ENCODE measurements at regions not wholly inside any gene's neighbourhood (a gene's known extent, or its start where the extent isn't known, plus 50 kb on each side); places are given as distances from the start of the nearest gene placed in this dataset.

- Histone ChIP-seq H3K27me3 (ENCODE audit: insufficient read depth, low read length, poor library complexity) (no peaks in the 10 kb centered on the region), H3K79me1 (ENCODE audit: low read length) (no peaks in the 10 kb centered on the region), H3K79me2 (ENCODE audit: control insufficient read depth, insufficient read depth, low read length) (no peaks in the 10 kb centered on the region), H3K56ac (ENCODE audit: low read length) (no peak overlapping the region), H3K18ac (ENCODE audit: low read length) (no peak overlapping the region), H3K4me1 (ENCODE audit: control insufficient read depth, low read depth, low read length) (no peaks in the 10 kb centered on the region), H2AK5ac (ENCODE audit: low read length) (no peak overlapping the region), H2BK5ac (ENCODE audit: low read length) (no peak overlapping the region), H3K4ac (ENCODE audit: low read depth, low read length) (no peak overlapping the region), H2BK120ac (ENCODE audit: low read depth, low read length) (no peak overlapping the region), H4K8ac (ENCODE audit: low read depth, low read length) (no peak overlapping the region), H3K27ac (ENCODE audit: low read depth, low read length) (no peak overlapping the region), H3K23ac (ENCODE audit: low read length) (no peak overlapping the region), H3K9ac (ENCODE audit: low read length) (no peak overlapping the region), H2BK15ac (replicated peaks; ENCODE audit: low read depth) (no peak overlapping the region), H3K36me3 (ENCODE audit: control insufficient read depth, insufficient read depth, low read length) (no peaks in the 10 kb centered on the region), H3K4me3 (ENCODE audit: low read length) (no peak overlapping the region), H3K4me2 (ENCODE audit: low read length) (no peak overlapping the region), H4K5ac (ENCODE audit: low read length) (no peak overlapping the region)
- no peak for DNase-seq
- WGBS (ENCODE audit: extremely low coverage, insufficient coverage, low lambda C conversion rate) = 100% methylated on average over 1 of the region's 2 CpGs
Measured at GRCh38 chr1:187873126-187873525, 1044.4 kb downstream of the PLA2G4A start.

GRCh38 chr1:187876775-187877174 is 1048.0 kb downstream of the PLA2G4A start:
- no peak overlapping the region for H3K4me2 ChIP-seq (ENCODE audit: low read length)
- no peak overlapping the region for H2AK5ac ChIP-seq (ENCODE audit: low read length)
- H4K5ac ChIP-seq (ENCODE audit: low read length) = no peak overlapping the region
- H3K9ac ChIP-seq (ENCODE audit: low read length) = no peak overlapping the region
- no peak for DNase-seq
- no peaks in the 10 kb centered on the region for H3K27me3 ChIP-seq (ENCODE audit: insufficient read depth, low read length, poor library complexity)
- no peak overlapping the region for H2BK5ac ChIP-seq (ENCODE audit: low read length)
- no peak overlapping the region for H2BK120ac ChIP-seq (ENCODE audit: low read depth, low read length)
- no peaks in the 10 kb centered on the region for H3K79me2 ChIP-seq (ENCODE audit: control insufficient read depth, insufficient read depth, low read length)
- H3K27ac ChIP-seq (ENCODE audit: low read depth, low read length) = no peak overlapping the region
- no peaks in the 10 kb centered on the region for H3K79me1 ChIP-seq (ENCODE audit: low read length)
- no peak overlapping the region for H4K8ac ChIP-seq (ENCODE audit: low read depth, low read length)
- H3K56ac ChIP-seq (ENCODE audit: low read length) = no peak overlapping the region
- H3K4ac ChIP-seq (ENCODE audit: low read depth, low read length) = no peak overlapping the region
- no peak overlapping the region for H2BK15ac ChIP-seq (replicated peaks; ENCODE audit: low read depth)
- no peaks in the 10 kb centered on the region for H3K4me1 ChIP-seq (ENCODE audit: control insufficient read depth, low read depth, low read length)
- H3K36me3 ChIP-seq (ENCODE audit: control insufficient read depth, insufficient read depth, low read length) = no peaks in the 10 kb centered on the region
- no peak overlapping the region for H3K4me3 ChIP-seq (ENCODE audit: low read length)
- no CpG with 5 or more reads among the region's 2 CpGs for WGBS (ENCODE audit: extremely low coverage, insufficient coverage, low lambda C conversion rate)
- no peak overlapping the region for H3K23ac ChIP-seq (ENCODE audit: low read length)
- no peak overlapping the region for H3K18ac ChIP-seq (ENCODE audit: low read length)

- H3K27me3 ChIP-seq (ENCODE audit: insufficient read depth, low read length, poor library complexity) = no peaks in the 10 kb centered on the region
- no peak overlapping the region for H2BK5ac ChIP-seq (ENCODE audit: low read length)
- no peak overlapping the region for H3K56ac ChIP-seq (ENCODE audit: low read length)
- H3K79me1 ChIP-seq (ENCODE audit: low read length) = no peaks in the 10 kb centered on the region
- no peak for DNase-seq
- H2BK15ac ChIP-seq (replicated peaks; ENCODE audit: low read depth) = no peak overlapping the region
- H3K4me2 ChIP-seq (ENCODE audit: low read length) = no peak overlapping the region
- H2BK120ac ChIP-seq (ENCODE audit: low read depth, low read length) = no peak overlapping the region
- no peak overlapping the region for H3K18ac ChIP-seq (ENCODE audit: low read length)
- H3K27ac ChIP-seq (ENCODE audit: low read depth, low read length) = no peak overlapping the region
- no peak overlapping the region for H3K23ac ChIP-seq (ENCODE audit: low read length)
- no peaks in the 10 kb centered on the region for H3K79me2 ChIP-seq (ENCODE audit: control insufficient read depth, insufficient read depth, low read length)
- H3K36me3 ChIP-seq (ENCODE audit: control insufficient read depth, insufficient read depth, low read length) = no peaks in the 10 kb centered on the region
- H3K4me1 ChIP-seq (ENCODE audit: control insufficient read depth, low read depth, low read length) = no peaks in the 10 kb centered on the region
- no CpG with 5 or more reads among the region's 5 CpGs for WGBS (ENCODE audit: extremely low coverage, insufficient coverage, low lambda C conversion rate)
- no peak overlapping the region for H2AK5ac ChIP-seq (ENCODE audit: low read length)
- H3K4me3 ChIP-seq (ENCODE audit: low read length) = no peak overlapping the region
- H4K5ac ChIP-seq (ENCODE audit: low read length) = no peak overlapping the region
- no peak overlapping the region for H3K4ac ChIP-seq (ENCODE audit: low read depth, low read length)
- H4K8ac ChIP-seq (ENCODE audit: low read depth, low read length) = no peak overlapping the region
- no peak overlapping the region for H3K9ac ChIP-seq (ENCODE audit: low read length)
Measured at GRCh38 chr1:187877220-187877619, 1048.5 kb downstream of the PLA2G4A start.

GRCh38 chr1:187878883-187879282 is 1050.1 kb downstream of the PLA2G4A start:
- no peaks in the 10 kb centered on the region for H3K27me3 ChIP-seq (ENCODE audit: insufficient read depth, low read length, poor library complexity)
- H3K79me1 ChIP-seq (ENCODE audit: low read length) = no peaks in the 10 kb centered on the region
- no peak overlapping the region for H2BK15ac ChIP-seq (replicated peaks; ENCODE audit: low read depth)
- H3K18ac ChIP-seq (ENCODE audit: low read length) = no peak overlapping the region
- DNase-seq = no peak
- 100% methylated on average over 2 of the region's 8 CpGs for WGBS (ENCODE audit: extremely low coverage, insufficient coverage, low lambda C conversion rate)
- no peaks in the 10 kb centered on the region for H3K36me3 ChIP-seq (ENCODE audit: control insufficient read depth, insufficient read depth, low read length)
- no peak overlapping the region for H4K5ac ChIP-seq (ENCODE audit: low read length)
- H2AK5ac ChIP-seq (ENCODE audit: low read length) = no peak overlapping the region
- no peak overlapping the region for H3K27ac ChIP-seq (ENCODE audit: low read depth, low read length)
- H2BK120ac ChIP-seq (ENCODE audit: low read depth, low read length) = no peak overlapping the region
- H3K79me2 ChIP-seq (ENCODE audit: control insufficient read depth, insufficient read depth, low read length) = no peaks in the 10 kb centered on the region
- no peak overlapping the region for H3K9ac ChIP-seq (ENCODE audit: low read length)
- H4K8ac ChIP-seq (ENCODE audit: low read depth, low read length) = no peak overlapping the region
- H3K56ac ChIP-seq (ENCODE audit: low read length) = no peak overlapping the region
- no peak overlapping the region for H3K4me3 ChIP-seq (ENCODE audit: low read length)
- H2BK5ac ChIP-seq (ENCODE audit: low read length) = no peak overlapping the region
- H3K23ac ChIP-seq (ENCODE audit: low read length) = no peak overlapping the region
- H3K4me2 ChIP-seq (ENCODE audit: low read length) = no peak overlapping the region
- no peaks in the 10 kb centered on the region for H3K4me1 ChIP-seq (ENCODE audit: control insufficient read depth, low read depth, low read length)
- H3K4ac ChIP-seq (ENCODE audit: low read depth, low read length) = no peak overlapping the region

- no peak overlapping the region for H4K5ac ChIP-seq (ENCODE audit: low read length)
- no CpG with 5 or more reads among the region's 2 CpGs for WGBS (ENCODE audit: extremely low coverage, insufficient coverage, low lambda C conversion rate)
Measured at GRCh38 chr1:187883356-187883755, 1054.6 kb downstream of the PLA2G4A start.

GRCh38 chr1:187891993-187892682 is 1063.4 kb downstream of the PLA2G4A start:
- H3K23ac ChIP-seq (ENCODE audit: low read length) = no peak overlapping the region
- no peaks in the 10 kb centered on the region for H3K4me1 ChIP-seq (ENCODE audit: control insufficient read depth, low read depth, low read length)
- H3K27me3 ChIP-seq (ENCODE audit: insufficient read depth, low read length, poor library complexity) = no peaks in the 10 kb centered on the region
- DNase-seq = peak; percentile 37
- no peak overlapping the region for H3K4me2 ChIP-seq (ENCODE audit: low read length)
- H2BK120ac ChIP-seq (ENCODE audit: low read depth, low read length) = no peak overlapping the region
- H3K18ac ChIP-seq (ENCODE audit: low read length) = no peak overlapping the region
- H3K4me3 ChIP-seq (ENCODE audit: low read length) = no peak overlapping the region
- no peak overlapping the region for H2AK5ac ChIP-seq (ENCODE audit: low read length)
- no peaks in the 10 kb centered on the region for H3K36me3 ChIP-seq (ENCODE audit: control insufficient read depth, insufficient read depth, low read length)
- no peak overlapping the region for H2BK15ac ChIP-seq (replicated peaks; ENCODE audit: low read depth)
- H3K79me2 ChIP-seq (ENCODE audit: control insufficient read depth, insufficient read depth, low read length) = no peaks in the 10 kb centered on the region
- no peak overlapping the region for H3K27ac ChIP-seq (ENCODE audit: low read depth, low read length)
- H4K8ac ChIP-seq (ENCODE audit: low read depth, low read length) = no peak overlapping the region
- H3K56ac ChIP-seq (ENCODE audit: low read length) = no peak overlapping the region
- no peak overlapping the region for H3K4ac ChIP-seq (ENCODE audit: low read depth, low read length)
- H4K5ac ChIP-seq (ENCODE audit: low read length) = no peak overlapping the region
- no peaks in the 10 kb centered on the region for H3K79me1 ChIP-seq (ENCODE audit: low read length)
- no CpG with 5 or more reads among the region's 4 CpGs for WGBS (ENCODE audit: extremely low coverage, insufficient coverage, low lambda C conversion rate)
- no peak overlapping the region for H3K9ac ChIP-seq (ENCODE audit: low read length)
- no peak overlapping the region for H2BK5ac ChIP-seq (ENCODE audit: low read length)

More at GRCh38 chr1:187883356-187883755, 1054.6 kb downstream of the PLA2G4A start:
- Histone ChIP-seq H3K56ac (ENCODE audit: low read length) (no peak overlapping the region), H3K79me1 (ENCODE audit: low read length) (no peaks in the 10 kb centered on the region), H3K4me1 (ENCODE audit: control insufficient read depth, low read depth, low read length) (no peaks in the 10 kb centered on the region), H2BK5ac (ENCODE audit: low read length) (no peak overlapping the region), H3K4me2 (ENCODE audit: low read length) (no peak overlapping the region), H3K27ac (ENCODE audit: low read depth, low read length) (no peak overlapping the region), H2BK120ac (ENCODE audit: low read depth, low read length) (no peak overlapping the region), H2BK15ac (replicated peaks; ENCODE audit: low read depth) (no peak overlapping the region), H2AK5ac (ENCODE audit: low read length) (no peak overlapping the region), H3K4me3 (ENCODE audit: low read length) (no peak overlapping the region), H3K36me3 (ENCODE audit: control insufficient read depth, insufficient read depth, low read length) (no peaks in the 10 kb centered on the region), H3K9ac (ENCODE audit: low read length) (no peak overlapping the region), H4K8ac (ENCODE audit: low read depth, low read length) (no peak overlapping the region), H3K23ac (ENCODE audit: low read length) (no peak overlapping the region), H3K4ac (ENCODE audit: low read depth, low read length) (no peak overlapping the region), H3K27me3 (ENCODE audit: insufficient read depth, low read length, poor library complexity) (no peaks in the 10 kb centered on the region), H3K18ac (ENCODE audit: low read length) (no peak overlapping the region), H3K79me2 (ENCODE audit: control insufficient read depth, insufficient read depth, low read length) (no peaks in the 10 kb centered on the region)
- DNase-seq = no peak
